ENCODE measurements at regions not wholly inside any gene's neighbourhood (a gene's known extent, or its start where the extent isn't known, plus 50 kb on each side); places are given as distances from the start of the nearest gene placed in this dataset.
"Not testable (repeated sequence)": the region's sequence is repeated elsewhere in the genome, so short reads cannot be mapped to it uniquely, and the experiment has no call there.

GRCh38 chr6:140032189-140032588 is 657.7 kb upstream of the CITED2 start:
- DNase-seq = no peak

- DNase-seq = no peak
Observed at GRCh38 chr6:140029551-140029950, 655.1 kb upstream of the CITED2 start.

GRCh38 chr6:140027219-140027618 is 652.8 kb upstream of the CITED2 start:
- DNase-seq = no peak

- DNase-seq = no peak
Observed at GRCh38 chr6:140026546-140026945, 652.1 kb upstream of the CITED2 start.

- no peak for DNase-seq
Observed at GRCh38 chr6:140025171-140025570, 650.7 kb upstream of the CITED2 start.

GRCh38 chr6:140020207-140020791 is 645.9 kb upstream of the CITED2 start:
- DNase-seq = no peak

- no peak for DNase-seq
Observed at GRCh38 chr6:140018588-140018987, 644.1 kb upstream of the CITED2 start.

- DNase-seq = no peak
Observed at GRCh38 chr6:140017470-140017869, 643.0 kb upstream of the CITED2 start.

GRCh38 chr6:140012150-140012549 is 637.7 kb upstream of the CITED2 start:
- DNase-seq = no peak

- DNase-seq = no peak
Observed at GRCh38 chr6:140011537-140011936, 637.1 kb upstream of the CITED2 start.

- no peak for DNase-seq
Observed at GRCh38 chr6:140009286-140009685, 634.8 kb upstream of the CITED2 start.

- DNase-seq = no peak
Observed at GRCh38 chr6:140007525-140007924, 633.1 kb upstream of the CITED2 start.

- DNase-seq = no peak
Observed at GRCh38 chr6:140003217-140003616, 628.8 kb upstream of the CITED2 start.

- no peak for DNase-seq
Observed at GRCh38 chr6:140002396-140003022, 628.1 kb upstream of the CITED2 start.

GRCh38 chr6:140001821-140002341 is 627.4 kb upstream of the CITED2 start:
- no peak for DNase-seq

- no peak for DNase-seq
Observed at GRCh38 chr6:140001005-140001404, 626.6 kb upstream of the CITED2 start.

- not testable (repeated sequence) for DNase-seq
Observed at GRCh38 chr6:139999661-140000060, 625.2 kb upstream of the CITED2 start.

- DNase-seq = not testable (repeated sequence)
Observed at GRCh38 chr6:139998478-139998877, 624.0 kb upstream of the CITED2 start.

GRCh38 chr6:139996253-139996834 is 621.9 kb upstream of the CITED2 start:
- DNase-seq = no peak

GRCh38 chr6:139994998-139995397 is 620.5 kb upstream of the CITED2 start:
- no peak for DNase-seq

- no peak for DNase-seq
Observed at GRCh38 chr6:139990856-139991465, 616.5 kb upstream of the CITED2 start.

GRCh38 chr6:139990026-139990686 is 615.7 kb upstream of the CITED2 start:
- DNase-seq = no peak

GRCh38 chr6:139988685-139989084 is 614.2 kb upstream of the CITED2 start:
- no peak for DNase-seq

All from NCI-H1105 treated with DMSO at 0.1 percent for 48 hours (cell line).